ENCODE measurements at regions not wholly inside any gene's neighbourhood (a gene's known extent, or its start where the extent isn't known, plus 50 kb on each side); places are given as distances from the start of the nearest gene placed in this dataset.

- 27 to 31% (median 29%) methylated on average over 8 of the region's 8 CpGs for WGBS, 3 donors
- H3K36me3 ChIP-seq (ENCODE audit: insufficient read depth in 1 of 2, low read depth in 1 of 2): no peaks in the 10 kb centered on the region
Measured at GRCh38 chr2:2633017-2633416, 301.9 kb upstream of the MYT1L start.

GRCh38 chr2:2623939-2624338, 292.9 kb upstream of the MYT1L start:
- H3K27me3 ChIP-seq (ENCODE audit: insufficient read depth in 3 of 3, low read length in 2 of 3): peaks cover 0 to 2% (median 0%) of the 10 kb centered on the region in 3 donors
- intact Hi-C loops (cut with DNase I): no loop called here
- WGBS, 3 donors: 81 to 89% (median 87%) methylated on average over 6 of the region's 6 CpGs
- DNase-seq (no peak), ATAC-seq (no peak)
- no peak overlapping the region for H3K27ac ChIP-seq
- H3K9me3 ChIP-seq: no peaks in the 10 kb centered on the region
- H3K4me3 ChIP-seq: no peak overlapping the region
- no peak for TF ChIP-seq CTCF (IDR thresholded peaks at IDR 0.05)
- H3K4me1 ChIP-seq: no peaks in the 10 kb centered on the region
- no peaks in the 10 kb centered on the region for H3K36me3 ChIP-seq (ENCODE audit: insufficient read depth in 1 of 2, low read depth in 1 of 2)

More at GRCh38 chr2:2633017-2633416, 301.9 kb upstream of the MYT1L start:
- DNase-seq (no peak), ATAC-seq (no peak)
- Histone ChIP-seq H3K4me3 (no peak overlapping the region), H3K27me3 (ENCODE audit: insufficient read depth in 3 of 3, low read length in 2 of 3) (no peaks in the 10 kb centered on the region), H3K27ac (no peak overlapping the region), H3K9me3 (no peaks in the 10 kb centered on the region), H3K4me1 (no peaks in the 10 kb centered on the region)
- intact Hi-C loops (cut with DNase I): no loop called here
- TF ChIP-seq CTCF (IDR thresholded peaks at IDR 0.05): no peak

GRCh38 chr2:2621855-2622254, 290.8 kb upstream of the MYT1L start:
- 66 to 76% (median 70%) methylated on average over 8 of the region's 8 CpGs for WGBS, 3 donors
- intact Hi-C loops (cut with DNase I): no loop called here

GRCh38 chr2:2620604-2621003, 289.5 kb upstream of the MYT1L start:
- Histone ChIP-seq H3K27me3 (ENCODE audit: insufficient read depth in 3 of 3, low read length in 2 of 3) (peaks cover 0 to 3% (median 0%) of the 10 kb centered on the region in 3 donors), H3K9me3 (no peaks in the 10 kb centered on the region), H3K36me3 (ENCODE audit: insufficient read depth in 1 of 2, low read depth in 1 of 2) (no peaks in the 10 kb centered on the region), H3K4me3 (no peak overlapping the region), H3K4me1 (no peaks in the 10 kb centered on the region), H3K27ac (no peak overlapping the region)
- ATAC-seq (no peak), DNase-seq (no peak)
- intact Hi-C loops (cut with DNase I): no loop called here
- TF ChIP-seq CTCF (IDR thresholded peaks at IDR 0.05): no peak
- WGBS, 3 donors: 61 to 72% (median 61%) methylated on average over 7 of the region's 7 CpGs

More at GRCh38 chr2:2621855-2622254, 290.8 kb upstream of the MYT1L start:
- ATAC-seq (no peak), DNase-seq (no peak)
- Histone ChIP-seq H3K4me3 (no peak overlapping the region), H3K27me3 (ENCODE audit: insufficient read depth in 3 of 3, low read length in 2 of 3) (peaks cover 0 to 2% (median 0%) of the 10 kb centered on the region in 3 donors), H3K27ac (no peak overlapping the region), H3K36me3 (ENCODE audit: insufficient read depth in 1 of 2, low read depth in 1 of 2) (no peaks in the 10 kb centered on the region), H3K4me1 (no peaks in the 10 kb centered on the region), H3K9me3 (no peaks in the 10 kb centered on the region)
- TF ChIP-seq CTCF (IDR thresholded peaks at IDR 0.05): no peak

- H3K27ac ChIP-seq: no peak overlapping the region
- ATAC-seq (no peak), DNase-seq (no peak)
- no peaks in the 10 kb centered on the region for H3K36me3 ChIP-seq (ENCODE audit: insufficient read depth in 1 of 2, low read depth in 1 of 2)
- no peak for TF ChIP-seq CTCF (IDR thresholded peaks at IDR 0.05)
- no peaks in the 10 kb centered on the region for H3K4me1 ChIP-seq
- WGBS, 3 donors: 89 to 94% (median 91%) methylated on average over 8 of the region's 8 CpGs
- intact Hi-C loops (cut with DNase I): loop anchor here in 1 of 2 donors (10.0 kb wide), 1 partner anchor 755 kb away; the partner anchor contains the start of genes EIPR1 and TRAPPC12
- peaks cover 0 to 5% (median 0%) of the 10 kb centered on the region in 3 donors for H3K27me3 ChIP-seq (ENCODE audit: insufficient read depth in 3 of 3, low read length in 2 of 3)
- H3K9me3 ChIP-seq: no peaks in the 10 kb centered on the region
- no peak overlapping the region for H3K4me3 ChIP-seq
Measured at GRCh38 chr2:2619995-2620394, 288.9 kb upstream of the MYT1L start.
